ENCODE measurements at regions not wholly inside any gene's neighbourhood (a gene's known extent, or its start where the extent isn't known, plus 50 kb on each side); places are given as distances from the start of the nearest gene placed in this dataset.

DNA sequence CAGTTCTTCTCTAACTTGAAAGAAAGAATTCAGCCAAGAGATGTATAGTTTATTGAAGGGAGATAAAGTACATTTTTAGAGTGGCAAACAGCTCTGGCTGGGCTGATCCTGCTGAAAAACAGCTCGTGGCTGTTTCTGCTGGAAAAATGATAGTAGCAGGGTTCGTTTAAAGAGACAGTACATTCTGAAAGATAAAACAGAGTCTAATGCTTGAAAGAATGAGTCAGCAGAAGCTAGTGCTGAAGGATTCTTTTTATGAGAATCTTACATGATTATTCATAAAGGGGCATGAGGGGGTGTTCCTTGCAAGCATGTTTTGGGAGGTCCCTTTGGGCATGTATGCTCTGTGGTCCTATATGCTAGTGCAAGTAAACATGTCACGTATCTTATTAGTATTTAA lies 790.0 kb downstream of the PCDH18 start:
- no peaks in the 10 kb centered on the region for H3K36me3 ChIP-seq (ENCODE audit: control insufficient read depth in 2 of 2, insufficient read depth in 1 of 2, low read length in 2 of 2)
- ChIA-PET CTCF (no interaction called here), POLR2A (no interaction called here)
- TF ChIP-seq, protein P1, sequence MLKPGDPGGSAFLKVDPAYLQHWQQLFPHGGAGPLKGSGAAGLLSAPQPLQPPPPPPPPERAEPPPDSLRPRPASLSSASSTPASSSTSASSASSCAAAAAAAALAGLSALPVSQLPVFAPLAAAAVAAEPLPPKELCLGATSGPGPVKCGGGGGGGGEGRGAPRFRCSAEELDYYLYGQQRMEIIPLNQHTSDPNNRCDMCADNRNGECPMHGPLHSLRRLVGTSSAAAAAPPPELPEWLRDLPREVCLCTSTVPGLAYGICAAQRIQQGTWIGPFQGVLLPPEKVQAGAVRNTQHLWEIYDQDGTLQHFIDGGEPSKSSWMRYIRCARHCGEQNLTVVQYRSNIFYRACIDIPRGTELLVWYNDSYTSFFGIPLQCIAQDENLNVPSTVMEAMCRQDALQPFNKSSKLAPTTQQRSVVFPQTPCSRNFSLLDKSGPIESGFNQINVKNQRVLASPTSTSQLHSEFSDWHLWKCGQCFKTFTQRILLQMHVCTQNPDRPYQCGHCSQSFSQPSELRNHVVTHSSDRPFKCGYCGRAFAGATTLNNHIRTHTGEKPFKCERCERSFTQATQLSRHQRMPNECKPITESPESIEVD (tag by site-specific recombination; IDR thresholded peaks at IDR 0.05) = no peak
- TF ChIP-seq, protein P2, sequence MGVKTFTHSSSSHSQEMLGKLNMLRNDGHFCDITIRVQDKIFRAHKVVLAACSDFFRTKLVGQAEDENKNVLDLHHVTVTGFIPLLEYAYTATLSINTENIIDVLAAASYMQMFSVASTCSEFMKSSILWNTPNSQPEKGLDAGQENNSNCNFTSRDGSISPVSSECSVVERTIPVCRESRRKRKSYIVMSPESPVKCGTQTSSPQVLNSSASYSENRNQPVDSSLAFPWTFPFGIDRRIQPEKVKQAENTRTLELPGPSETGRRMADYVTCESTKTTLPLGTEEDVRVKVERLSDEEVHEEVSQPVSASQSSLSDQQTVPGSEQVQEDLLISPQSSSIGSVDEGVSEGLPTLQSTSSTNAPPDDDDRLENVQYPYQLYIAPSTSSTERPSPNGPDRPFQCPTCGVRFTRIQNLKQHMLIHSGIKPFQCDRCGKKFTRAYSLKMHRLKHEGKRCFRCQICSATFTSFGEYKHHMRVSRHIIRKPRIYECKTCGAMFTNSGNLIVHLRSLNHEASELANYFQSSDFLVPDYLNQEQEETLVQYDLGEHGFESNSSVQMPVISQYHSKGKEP (tag by site-specific recombination; IDR thresholded peaks at IDR 0.05) = no peak
- no peak for TF ChIP-seq ZNF529 (tag by site-specific recombination; IDR thresholded peaks at IDR 0.05; ENCODE audit: insufficient replicate concordance)
- TF ChIP-seq ZNF274 (IDR thresholded peaks at IDR 0.05; ENCODE audit: low read length) = no peak
- no peak for TF ChIP-seq ZNF274 (tag by site-specific recombination; IDR thresholded peaks at IDR 0.05; ENCODE audit: borderline replicate concordance)
- TF ChIP-seq ZBTB7A (tag by site-specific recombination; IDR thresholded peaks at IDR 0.05; ENCODE audit: low read depth) = no peak
- TF ChIP-seq, protein P3, sequence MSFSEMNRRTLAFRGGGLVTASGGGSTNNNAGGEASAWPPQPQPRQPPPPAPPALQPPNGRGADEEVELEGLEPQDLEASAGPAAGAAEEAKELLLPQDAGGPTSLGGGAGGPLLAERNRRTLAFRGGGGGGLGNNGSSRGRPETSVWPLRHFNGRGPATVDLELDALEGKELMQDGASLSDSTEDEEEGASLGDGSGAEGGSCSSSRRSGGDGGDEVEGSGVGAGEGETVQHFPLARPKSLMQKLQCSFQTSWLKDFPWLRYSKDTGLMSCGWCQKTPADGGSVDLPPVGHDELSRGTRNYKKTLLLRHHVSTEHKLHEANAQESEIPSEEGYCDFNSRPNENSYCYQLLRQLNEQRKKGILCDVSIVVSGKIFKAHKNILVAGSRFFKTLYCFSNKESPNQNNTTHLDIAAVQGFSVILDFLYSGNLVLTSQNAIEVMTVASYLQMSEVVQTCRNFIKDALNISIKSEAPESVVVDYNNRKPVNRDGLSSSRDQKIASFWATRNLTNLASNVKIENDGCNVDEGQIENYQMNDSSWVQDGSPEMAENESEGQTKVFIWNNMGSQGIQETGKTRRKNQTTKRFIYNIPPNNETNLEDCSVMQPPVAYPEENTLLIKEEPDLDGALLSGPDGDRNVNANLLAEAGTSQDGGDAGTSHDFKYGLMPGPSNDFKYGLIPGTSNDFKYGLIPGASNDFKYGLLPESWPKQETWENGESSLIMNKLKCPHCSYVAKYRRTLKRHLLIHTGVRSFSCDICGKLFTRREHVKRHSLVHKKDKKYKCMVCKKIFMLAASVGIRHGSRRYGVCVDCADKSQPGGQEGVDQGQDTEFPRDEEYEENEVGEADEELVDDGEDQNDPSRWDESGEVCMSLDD (tag by site-specific recombination; IDR thresholded peaks at IDR 0.05) = no peak
- TF ChIP-seq, protein P4, sequence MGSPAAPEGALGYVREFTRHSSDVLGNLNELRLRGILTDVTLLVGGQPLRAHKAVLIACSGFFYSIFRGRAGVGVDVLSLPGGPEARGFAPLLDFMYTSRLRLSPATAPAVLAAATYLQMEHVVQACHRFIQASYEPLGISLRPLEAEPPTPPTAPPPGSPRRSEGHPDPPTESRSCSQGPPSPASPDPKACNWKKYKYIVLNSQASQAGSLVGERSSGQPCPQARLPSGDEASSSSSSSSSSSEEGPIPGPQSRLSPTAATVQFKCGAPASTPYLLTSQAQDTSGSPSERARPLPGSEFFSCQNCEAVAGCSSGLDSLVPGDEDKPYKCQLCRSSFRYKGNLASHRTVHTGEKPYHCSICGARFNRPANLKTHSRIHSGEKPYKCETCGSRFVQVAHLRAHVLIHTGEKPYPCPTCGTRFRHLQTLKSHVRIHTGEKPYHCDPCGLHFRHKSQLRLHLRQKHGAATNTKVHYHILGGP (tag by site-specific recombination; IDR thresholded peaks at IDR 0.05) = no peak
- TF ChIP-seq, protein P5, sequence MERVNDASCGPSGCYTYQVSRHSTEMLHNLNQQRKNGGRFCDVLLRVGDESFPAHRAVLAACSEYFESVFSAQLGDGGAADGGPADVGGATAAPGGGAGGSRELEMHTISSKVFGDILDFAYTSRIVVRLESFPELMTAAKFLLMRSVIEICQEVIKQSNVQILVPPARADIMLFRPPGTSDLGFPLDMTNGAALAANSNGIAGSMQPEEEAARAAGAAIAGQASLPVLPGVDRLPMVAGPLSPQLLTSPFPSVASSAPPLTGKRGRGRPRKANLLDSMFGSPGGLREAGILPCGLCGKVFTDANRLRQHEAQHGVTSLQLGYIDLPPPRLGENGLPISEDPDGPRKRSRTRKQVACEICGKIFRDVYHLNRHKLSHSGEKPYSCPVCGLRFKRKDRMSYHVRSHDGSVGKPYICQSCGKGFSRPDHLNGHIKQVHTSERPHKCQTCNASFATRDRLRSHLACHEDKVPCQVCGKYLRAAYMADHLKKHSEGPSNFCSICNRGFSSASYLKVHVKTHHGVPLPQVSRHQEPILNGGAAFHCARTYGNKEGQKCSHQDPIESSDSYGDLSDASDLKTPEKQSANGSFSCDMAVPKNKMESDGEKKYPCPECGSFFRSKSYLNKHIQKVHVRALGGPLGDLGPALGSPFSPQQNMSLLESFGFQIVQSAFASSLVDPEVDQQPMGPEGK (tag by site-specific recombination; IDR thresholded peaks at IDR 0.05) = no peak
- no peak for TF ChIP-seq SP2 (tag by site-specific recombination; IDR thresholded peaks at IDR 0.05)
- TF ChIP-seq KLF7 (tag by site-specific recombination; IDR thresholded peaks at IDR 0.05; ENCODE audit: borderline replicate concordance) = no peak
- H3K4me3 ChIP-seq (ENCODE audit: low read depth, low read length) = no peak overlapping the region
- no peak overlapping the region for H3K27ac ChIP-seq (ENCODE audit: extremely low read depth, low read depth, low read length)
- H3K9me3 ChIP-seq (ENCODE audit: control insufficient read depth, insufficient read depth, low read depth, low read length) = no peaks in the 10 kb centered on the region
- no peaks in the 10 kb centered on the region for H3K4me1 ChIP-seq (ENCODE audit: control insufficient read depth, insufficient read depth, low read length)

DNA sequence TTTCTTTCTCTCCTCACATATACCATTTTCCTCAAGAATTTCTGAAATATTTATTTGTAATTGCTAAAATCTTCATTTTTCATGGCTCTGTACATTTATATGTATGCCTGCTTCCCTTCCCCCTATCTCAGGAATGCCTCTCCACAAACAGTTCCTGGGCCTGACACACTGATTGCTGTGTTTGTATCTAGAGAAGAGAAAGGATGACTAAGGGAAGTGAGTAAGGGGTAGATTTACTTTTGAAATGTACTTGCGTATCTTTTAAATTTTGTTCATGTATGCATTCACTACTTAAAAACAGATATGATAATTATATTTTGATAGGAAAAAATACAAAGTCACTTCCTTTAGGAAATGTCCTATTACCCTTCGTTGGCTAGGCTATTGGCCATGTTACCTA lies 790.8 kb downstream of the PCDH18 start:
- Histone ChIP-seq H3K4me1 (ENCODE audit: control insufficient read depth, insufficient read depth, low read length) (no peaks in the 10 kb centered on the region), H3K36me3 (ENCODE audit: control insufficient read depth in 2 of 2, insufficient read depth in 1 of 2, low read length in 2 of 2) (no peaks in the 10 kb centered on the region), H3K9me3 (ENCODE audit: control insufficient read depth, insufficient read depth, low read depth, low read length) (no peaks in the 10 kb centered on the region), H3K27ac (ENCODE audit: extremely low read depth, low read depth, low read length) (no peak overlapping the region), H3K4me3 (ENCODE audit: low read depth, low read length) (no peak overlapping the region)
- ChIA-PET POLR2A (no interaction called here), CTCF (no interaction called here)
- TF ChIP-seq ZBTB7A (tag by site-specific recombination; IDR thresholded peaks at IDR 0.05; ENCODE audit: low read depth) (no peak), ZFHX2 (tag by site-specific recombination; conservative IDR thresholded peaks at IDR 0.05) (no peak), ZNF585B (tag by site-specific recombination; IDR thresholded peaks at IDR 0.05) (no peak), BCL11B (tag by site-specific recombination; IDR thresholded peaks at IDR 0.05; ENCODE audit: low read depth) (no peak), ZNF76 (tag by site-specific recombination; IDR thresholded peaks at IDR 0.05; ENCODE audit: borderline replicate concordance, low read depth) (no peak), ZSCAN16 (tag by site-specific recombination; IDR thresholded peaks at IDR 0.05) (no peak)
- TF ChIP-seq, protein P6, sequence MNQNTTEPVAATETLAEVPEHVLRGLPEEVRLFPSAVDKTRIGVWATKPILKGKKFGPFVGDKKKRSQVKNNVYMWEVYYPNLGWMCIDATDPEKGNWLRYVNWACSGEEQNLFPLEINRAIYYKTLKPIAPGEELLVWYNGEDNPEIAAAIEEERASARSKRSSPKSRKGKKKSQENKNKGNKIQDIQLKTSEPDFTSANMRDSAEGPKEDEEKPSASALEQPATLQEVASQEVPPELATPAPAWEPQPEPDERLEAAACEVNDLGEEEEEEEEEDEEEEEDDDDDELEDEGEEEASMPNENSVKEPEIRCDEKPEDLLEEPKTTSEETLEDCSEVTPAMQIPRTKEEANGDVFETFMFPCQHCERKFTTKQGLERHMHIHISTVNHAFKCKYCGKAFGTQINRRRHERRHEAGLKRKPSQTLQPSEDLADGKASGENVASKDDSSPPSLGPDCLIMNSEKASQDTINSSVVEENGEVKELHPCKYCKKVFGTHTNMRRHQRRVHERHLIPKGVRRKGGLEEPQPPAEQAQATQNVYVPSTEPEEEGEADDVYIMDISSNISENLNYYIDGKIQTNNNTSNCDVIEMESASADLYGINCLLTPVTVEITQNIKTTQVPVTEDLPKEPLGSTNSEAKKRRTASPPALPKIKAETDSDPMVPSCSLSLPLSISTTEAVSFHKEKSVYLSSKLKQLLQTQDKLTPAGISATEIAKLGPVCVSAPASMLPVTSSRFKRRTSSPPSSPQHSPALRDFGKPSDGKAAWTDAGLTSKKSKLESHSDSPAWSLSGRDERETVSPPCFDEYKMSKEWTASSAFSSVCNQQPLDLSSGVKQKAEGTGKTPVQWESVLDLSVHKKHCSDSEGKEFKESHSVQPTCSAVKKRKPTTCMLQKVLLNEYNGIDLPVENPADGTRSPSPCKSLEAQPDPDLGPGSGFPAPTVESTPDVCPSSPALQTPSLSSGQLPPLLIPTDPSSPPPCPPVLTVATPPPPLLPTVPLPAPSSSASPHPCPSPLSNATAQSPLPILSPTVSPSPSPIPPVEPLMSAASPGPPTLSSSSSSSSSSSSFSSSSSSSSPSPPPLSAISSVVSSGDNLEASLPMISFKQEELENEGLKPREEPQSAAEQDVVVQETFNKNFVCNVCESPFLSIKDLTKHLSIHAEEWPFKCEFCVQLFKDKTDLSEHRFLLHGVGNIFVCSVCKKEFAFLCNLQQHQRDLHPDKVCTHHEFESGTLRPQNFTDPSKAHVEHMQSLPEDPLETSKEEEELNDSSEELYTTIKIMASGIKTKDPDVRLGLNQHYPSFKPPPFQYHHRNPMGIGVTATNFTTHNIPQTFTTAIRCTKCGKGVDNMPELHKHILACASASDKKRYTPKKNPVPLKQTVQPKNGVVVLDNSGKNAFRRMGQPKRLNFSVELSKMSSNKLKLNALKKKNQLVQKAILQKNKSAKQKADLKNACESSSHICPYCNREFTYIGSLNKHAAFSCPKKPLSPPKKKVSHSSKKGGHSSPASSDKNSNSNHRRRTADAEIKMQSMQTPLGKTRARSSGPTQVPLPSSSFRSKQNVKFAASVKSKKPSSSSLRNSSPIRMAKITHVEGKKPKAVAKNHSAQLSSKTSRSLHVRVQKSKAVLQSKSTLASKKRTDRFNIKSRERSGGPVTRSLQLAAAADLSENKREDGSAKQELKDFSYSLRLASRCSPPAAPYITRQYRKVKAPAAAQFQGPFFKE (tag by site-specific recombination; IDR thresholded peaks at IDR 0.05; ENCODE audit: borderline replicate concordance) = no peak
- TF ChIP-seq, protein P7, sequence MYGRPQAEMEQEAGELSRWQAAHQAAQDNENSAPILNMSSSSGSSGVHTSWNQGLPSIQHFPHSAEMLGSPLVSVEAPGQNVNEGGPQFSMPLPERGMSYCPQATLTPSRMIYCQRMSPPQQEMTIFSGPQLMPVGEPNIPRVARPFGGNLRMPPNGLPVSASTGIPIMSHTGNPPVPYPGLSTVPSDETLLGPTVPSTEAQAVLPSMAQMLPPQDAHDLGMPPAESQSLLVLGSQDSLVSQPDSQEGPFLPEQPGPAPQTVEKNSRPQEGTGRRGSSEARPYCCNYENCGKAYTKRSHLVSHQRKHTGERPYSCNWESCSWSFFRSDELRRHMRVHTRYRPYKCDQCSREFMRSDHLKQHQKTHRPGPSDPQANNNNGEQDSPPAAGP (tag by site-specific recombination; IDR thresholded peaks at IDR 0.05) = no peak
